ENCODE measurements at regions not wholly inside any gene's neighbourhood (a gene's known extent, or its start where the extent isn't known, plus 50 kb on each side); places are given as distances from the start of the nearest gene placed in this dataset.

DNA sequence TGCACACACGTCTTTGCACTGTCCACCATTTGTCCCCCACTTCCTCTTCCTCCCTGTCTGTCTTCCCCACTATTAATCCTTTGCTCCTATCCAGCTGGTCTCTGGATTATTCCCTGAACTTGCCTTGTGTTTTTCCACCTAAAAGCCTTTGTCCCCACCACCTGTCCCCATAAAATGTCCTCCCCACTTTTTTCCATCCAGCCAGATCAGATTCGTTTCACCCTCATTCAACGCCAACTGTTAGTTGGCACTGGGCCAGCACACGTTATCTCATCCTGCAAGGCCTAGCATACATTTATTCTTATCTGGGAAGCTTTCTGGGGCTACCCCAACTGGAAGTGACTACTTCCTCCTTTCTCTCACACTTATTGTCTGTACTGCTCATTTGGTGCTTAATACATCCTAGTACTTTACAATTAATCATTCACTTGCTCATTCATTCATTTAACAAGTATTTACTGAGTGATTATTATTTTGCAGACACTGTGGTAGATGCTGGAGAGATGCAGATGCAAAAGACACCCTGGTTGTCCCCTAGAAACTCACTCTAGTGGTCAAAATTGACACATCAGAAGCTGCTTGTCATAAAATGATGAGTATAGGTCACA lies 96.2 kb downstream of the RASSF10 start:
- DNase-seq: peak in 1 of 2 experiments; percentile 31

DNA sequence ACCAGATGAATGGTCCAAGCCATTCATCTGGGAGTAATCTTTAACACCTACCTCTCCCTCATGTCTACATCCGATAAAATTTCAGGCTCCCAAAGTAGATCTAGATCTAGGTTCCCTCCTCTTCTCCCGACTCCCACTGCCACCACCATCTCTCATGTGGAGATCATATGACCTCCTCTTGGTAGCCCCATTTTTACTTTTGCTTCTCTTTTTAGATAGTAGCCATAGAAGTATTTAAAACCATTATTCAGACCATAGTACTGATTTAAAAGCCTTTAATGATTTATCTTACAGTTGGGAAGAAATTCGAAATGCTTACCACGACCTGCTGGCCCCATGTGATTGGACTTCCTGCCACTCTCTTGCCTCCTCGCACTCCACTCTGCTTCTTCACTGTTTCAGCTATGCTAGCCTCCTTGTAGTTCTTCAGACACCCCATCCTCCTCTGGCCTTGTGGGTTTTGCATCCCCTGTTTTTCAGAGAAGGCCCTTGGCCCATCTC lies 98.5 kb downstream of the RASSF10 start:
- no peak for DNase-seq

DNA sequence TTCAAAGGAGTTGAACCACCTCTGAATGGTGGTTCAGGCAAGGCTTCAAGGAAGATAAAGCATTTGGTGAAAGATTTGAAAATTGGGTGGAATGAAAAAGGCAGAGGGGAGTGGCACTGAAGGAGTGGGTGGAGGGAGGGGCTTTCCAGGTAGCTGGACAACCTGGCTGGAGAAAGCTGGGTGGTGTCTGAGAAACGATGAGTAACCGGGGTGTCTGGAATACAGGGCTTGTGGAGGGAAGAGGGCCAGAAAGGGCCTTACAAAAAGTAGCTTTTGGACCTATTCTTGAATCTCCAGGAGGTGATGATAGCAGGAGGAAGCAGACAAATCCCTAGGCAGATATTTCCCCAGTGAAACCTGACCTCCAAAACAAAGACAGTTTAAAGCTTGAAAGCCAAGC lies 99.3 kb downstream of the RASSF10 start:
- DNase-seq: no peak

DNA sequence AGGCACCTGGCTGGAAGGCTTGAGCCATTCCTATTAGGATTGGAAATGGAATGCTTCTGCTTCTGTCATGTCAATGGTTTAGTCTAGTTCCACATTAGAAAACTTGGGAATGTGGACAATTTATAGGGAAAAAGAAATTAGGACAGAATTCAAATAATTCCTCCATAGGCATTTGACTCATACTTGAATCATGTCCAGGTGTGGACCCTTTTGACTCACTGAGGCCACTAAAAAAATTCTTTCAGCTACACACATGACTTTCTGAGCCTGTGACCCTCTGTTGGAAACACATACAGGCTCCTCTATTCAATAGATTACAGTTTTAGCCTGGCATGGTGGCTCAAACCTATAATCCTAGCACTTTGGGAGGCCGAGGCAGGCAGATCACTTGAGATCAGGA lies 100.5 kb downstream of the RASSF10 start:
- DNase-seq: no peak

DNA sequence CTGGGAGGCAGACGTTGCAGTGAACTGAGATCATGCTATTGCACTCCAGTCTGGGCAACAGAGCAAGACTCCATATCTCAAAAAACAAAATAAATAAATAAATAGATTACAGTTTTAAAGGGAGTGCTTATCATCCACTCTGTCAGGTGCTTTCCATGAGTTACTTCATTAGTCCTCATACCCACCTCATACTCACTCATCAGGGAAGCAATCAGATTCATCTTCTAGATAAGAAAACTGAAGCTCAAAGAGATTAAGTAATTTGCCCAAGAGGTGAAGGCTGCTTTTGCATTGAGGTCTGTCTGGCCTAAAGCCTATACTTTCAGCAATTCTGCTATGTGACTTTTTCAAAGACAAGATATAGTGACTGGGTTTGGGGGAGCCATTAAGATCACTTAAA lies 101.0 kb downstream of the RASSF10 start:
- DNase-seq: no peak

DNA sequence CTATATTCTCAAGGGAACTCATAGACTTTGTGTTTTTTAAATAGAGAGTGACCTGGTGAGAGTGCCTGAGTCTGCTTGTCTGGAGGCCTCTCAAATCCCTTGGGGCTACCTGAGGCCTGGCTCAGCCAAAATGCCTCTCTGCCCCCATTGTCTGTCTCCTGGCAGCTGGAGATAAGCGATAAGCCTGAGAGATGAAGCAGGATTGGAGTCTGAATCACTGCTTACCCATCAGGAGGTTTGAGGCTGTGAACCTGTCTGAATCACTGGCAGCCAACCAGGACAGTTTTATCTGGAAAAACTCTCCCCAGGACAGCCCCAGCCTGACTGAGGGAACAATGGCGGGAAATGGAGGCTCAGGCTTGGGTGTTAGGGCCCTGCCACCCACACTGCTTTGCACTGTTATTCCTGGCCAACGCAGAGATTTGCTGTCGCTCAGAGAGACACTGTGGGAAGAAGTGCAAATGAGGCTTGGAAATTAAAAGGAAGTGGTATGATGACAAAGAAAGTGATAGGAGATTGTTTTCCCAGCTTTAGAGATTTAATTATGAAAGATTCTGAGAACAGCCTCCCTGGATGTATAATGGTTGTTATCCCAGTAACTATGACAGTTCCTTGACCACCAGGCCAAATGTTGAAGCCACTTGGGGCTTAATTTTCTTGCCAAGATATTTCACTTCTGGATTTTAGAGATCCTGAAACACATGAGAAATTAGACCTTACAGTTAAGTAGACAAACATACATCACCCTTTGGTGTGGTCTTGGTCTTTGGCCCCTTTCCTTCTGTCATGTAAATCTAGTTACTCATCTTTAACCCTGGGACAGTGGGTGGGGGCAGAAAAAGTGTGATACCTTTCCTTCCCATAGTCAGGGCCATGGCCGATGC lies 102.1 kb downstream of the RASSF10 start:
- DNase-seq: no peak

DNA sequence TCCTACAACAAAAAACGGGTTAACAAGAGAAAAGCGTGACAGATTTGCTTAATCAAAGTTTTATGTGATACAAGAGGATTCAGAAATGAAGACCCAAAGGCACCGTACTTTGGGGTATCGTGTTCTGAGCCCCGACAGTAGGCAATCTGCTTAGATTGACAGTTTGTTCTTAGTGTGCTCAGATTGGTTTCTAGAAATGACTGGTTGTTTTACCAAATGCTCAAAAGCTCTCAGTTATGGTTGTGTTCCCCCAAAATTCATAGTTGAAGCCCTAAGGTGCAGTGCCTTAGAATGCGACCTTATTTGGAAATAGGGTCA lies 102.7 kb downstream of the RASSF10 start:
- DNase-seq: no peak

DNA sequence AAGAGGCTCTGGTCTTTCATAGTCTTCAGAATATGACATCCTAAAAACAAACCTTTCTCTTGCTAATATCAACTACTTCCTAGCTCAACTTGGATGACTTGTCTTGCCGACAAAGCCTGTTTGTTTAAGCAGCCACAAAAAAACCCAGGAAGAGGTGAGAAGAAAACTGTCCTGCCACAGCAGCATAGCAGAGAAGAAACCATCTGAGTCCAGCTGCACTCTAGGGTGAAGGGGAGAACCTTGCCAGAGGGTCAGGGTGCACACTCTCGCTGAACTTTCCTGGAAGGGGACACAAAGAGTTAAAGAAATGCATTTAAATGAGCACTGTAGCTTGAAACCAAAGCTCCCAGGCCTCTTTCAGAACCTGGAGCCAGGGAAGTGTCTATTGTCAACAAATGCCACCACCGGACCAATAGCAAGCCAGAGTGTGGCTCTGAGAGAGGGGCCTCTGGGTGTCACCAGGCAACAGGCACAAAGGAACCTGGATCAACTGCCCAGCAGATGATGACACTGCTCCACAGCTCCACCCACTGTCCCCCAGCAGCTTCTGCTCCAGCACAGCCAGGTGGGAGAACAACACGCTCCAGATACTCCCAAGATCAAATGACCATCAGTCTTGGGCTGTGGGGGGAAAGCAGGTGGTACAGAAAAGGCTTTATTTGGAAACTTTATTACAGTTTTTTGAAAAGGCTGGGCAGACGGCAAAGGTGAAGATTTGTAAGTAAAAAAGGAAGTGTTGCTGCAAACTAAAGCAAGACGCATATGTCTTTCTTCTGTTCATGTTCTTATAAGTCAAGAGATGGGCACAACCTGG lies 105.7 kb downstream of the RASSF10 start:
- peak; percentile 95 to 96 for DNase-seq

DNA sequence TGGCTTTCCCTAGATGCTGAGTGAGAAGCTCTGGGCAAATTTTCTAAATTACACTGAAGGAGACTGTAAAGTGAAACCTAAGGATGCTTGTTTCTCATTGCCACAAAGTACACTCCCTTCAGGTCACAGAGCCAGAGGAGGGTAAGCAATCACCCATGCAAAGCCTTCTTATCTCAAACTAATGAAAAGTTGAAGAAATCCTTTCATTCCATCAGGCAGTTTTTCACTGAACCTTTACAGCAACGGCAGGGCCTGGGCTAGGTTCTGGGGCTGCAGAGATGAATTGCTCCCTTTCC lies 106.2 kb downstream of the RASSF10 start:
- DNase-seq: no peak

DNA sequence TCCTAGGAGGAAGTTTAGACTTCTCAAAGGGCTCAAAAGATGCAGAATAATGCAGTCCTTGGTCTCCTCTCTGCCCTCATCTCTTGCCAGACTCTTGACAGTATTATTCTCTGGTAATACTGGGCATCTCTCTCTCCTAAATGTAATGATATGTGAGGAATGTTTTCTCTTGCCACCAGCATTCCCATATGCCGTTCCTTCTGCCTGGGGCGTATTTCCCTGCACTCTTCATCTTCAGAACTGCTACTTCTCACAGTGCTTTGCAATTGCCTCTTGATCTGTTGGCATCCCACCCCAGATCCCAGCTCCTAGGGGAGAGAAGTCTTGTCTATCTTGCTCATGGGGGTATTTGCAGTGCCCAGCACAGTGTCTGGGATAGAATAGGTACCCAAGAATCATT lies 107.4 kb downstream of the RASSF10 start:
- DNase-seq: no peak

DNA sequence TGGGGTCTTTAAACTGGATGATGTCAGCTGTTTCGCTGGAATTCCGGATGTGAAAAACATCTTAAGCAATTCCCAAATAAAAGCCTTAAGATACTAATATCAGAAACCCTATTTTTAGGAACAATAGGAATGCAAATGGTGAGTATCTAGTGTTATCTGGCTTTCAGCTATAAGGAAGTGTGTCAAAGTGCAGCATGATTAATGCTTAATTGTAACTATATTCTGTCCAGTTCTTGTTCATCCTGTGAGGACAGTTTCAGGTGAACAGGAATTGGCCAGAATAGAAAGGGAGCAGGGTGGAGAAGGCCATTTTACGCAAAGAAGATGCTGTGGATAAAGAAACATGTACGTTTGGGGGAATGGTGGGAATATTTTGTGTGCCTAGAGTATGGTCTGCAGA lies 108.2 kb downstream of the RASSF10 start:
- DNase-seq: no peak

DNA sequence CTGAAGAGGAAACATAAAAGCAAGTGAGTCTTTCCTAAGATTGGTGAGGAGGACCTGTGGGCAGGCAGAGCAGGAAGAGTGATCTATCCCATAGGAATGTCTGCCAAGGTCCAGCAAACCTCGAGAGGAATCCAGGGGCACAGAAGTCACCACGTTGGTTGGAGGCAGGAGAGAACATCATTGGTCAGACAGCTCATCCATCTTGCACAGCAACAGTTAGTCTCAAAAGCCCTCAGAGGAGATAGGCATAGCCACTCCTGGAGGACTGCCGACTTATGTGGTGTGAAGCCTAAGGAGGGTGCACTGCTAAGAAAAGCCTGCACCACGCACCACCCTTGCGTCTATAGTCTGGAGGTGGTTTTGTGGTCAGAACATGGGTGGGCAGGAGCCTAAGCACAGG lies 109.1 kb downstream of the RASSF10 start:
- DNase-seq: no peak

DNA sequence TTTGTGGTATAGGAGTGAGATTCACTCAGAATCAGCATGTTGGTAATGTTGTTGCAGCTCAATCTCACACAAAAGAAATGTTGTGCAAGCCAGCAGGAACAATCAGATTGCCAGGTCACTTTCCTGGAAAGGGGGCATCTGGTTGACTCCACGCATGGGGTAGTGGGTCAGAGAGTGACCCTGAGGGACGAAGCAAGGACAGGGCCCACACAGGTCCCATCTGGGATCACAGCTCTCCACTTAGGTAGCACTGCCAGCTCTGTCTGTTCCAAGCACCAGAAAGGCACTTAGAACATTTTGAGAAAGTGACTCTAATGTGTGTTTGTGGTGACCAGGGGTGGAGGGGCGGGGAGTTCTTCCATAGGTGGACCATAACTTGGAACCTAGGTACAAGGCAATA lies 109.5 kb downstream of the RASSF10 start:
- no peak for DNase-seq

DNA sequence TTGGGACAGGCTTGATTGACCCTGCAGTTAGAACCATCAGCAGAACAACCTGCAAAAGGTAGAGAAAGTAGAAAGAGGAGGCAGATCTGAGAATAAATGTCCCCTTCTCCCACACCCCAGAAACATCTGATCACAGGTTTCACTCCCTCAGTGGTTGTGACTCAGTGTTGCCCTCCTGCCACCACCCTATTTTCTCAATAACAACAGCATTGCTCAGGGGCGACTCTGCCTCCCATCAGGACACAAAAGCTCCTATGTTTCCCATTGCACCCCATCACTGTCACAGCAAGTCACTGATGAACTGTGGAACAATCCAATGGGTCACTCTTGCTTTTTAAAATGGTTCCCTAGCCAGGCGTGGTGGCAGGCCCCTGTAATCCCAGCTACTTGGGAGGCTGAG lies 110.2 kb downstream of the RASSF10 start:
- DNase-seq: no peak

DNA sequence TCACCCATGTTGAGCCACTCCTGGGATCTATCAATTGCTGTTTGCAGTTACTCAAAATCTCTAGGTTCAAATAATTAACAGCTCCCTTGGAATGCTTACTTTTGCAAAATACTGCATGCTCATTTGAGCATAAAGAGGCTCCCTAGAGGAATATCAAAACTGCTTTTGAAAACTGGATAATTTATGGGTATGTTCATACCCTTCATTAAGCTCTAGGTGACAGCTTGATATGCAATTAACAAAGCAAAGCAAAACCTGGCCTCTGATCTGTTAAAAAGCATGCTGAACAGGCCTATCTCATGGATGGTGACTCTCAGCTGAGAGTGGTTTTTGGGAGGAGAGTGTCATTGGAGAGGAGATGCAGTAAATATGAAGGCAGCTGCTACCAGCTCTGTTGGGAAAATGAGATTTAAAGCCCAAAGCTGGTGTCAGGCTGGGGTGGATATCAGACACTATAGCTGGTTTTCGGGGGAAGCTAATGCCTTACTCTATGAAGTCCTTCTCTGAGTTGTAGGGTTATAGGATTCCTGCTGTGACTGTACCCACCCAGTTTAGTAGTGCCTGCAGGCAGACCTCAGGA lies 110.9 kb downstream of the RASSF10 start:
- no peak for DNase-seq

DNA sequence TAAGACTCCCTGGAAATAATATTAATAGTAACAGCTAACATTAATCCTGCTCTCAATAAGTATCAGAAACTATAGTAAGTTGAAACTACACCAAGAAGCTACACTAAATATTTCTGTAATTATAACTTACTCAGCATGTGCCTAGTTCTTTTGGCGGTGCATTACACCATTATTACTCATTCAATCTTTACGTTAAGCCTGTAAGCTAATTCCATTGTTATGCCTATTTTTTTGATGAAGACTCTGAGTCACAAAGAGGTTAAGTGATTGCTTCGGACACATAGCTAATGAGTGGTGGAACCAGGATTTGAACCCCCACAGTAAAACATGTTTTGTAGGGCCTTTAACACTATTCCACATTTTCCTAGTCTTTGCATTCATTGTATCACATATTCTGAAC lies 111.6 kb downstream of the RASSF10 start:
- no peak for DNase-seq

DNA sequence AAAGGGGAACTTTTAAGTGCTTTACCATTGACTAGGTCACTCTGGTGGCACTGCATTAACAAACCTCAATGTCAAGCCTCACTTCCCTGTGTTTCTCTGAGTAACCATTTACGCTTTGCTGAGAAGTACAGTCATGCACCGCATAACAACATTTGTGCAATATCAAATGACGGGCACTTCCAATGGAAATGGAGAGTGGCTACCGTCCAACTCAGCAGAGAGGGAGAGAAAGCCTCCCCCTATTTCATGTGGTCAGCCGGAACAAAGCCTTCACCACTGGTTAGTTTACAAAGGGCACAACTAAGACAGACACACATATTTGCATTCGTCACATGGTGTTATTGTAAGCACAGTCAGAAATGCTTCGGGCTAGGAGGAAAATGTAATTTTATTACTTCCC lies 117.3 kb downstream of the RASSF10 start:
- DNase-seq: peak; percentile 75 to 85

DNA sequence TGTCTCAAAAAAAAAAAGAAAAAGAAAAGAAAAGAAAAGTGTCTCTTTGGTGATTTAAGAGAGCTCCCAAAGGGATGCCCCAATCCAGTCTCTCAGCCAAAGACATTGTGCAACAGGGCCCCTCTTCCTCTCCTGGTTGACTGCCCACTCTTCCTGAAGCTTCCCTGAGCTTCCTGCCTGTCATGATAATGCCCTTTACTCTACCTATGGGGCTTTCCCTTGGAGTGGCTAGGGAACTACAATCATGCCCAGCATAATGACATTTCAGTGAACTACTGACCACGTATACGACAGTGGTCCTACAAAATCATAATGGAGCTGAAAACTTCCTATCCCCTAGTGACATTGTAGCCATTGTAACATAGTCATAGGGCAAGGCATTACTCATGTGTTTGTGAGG lies 118.0 kb downstream of the RASSF10 start:
- no peak for DNase-seq

DNA sequence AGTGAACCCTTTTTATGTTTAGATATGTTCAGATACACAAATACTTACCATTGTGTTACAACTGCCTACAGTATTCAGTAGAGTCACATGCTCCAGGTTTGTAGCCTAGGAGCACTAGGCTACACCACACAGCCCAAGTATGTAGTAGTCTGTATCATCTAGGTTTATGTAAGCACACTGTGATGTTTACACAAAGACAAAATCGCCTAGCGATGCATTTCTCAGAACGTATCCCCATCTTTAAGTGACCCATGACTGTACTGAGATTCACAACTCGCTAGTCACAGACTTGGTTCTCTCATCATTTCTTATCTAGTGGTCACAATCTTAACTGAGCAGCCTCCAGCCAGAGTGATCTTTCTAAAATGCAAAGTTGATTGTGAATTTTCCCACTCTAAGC lies 119.2 kb downstream of the RASSF10 start:
- DNase-seq: no peak

DNA sequence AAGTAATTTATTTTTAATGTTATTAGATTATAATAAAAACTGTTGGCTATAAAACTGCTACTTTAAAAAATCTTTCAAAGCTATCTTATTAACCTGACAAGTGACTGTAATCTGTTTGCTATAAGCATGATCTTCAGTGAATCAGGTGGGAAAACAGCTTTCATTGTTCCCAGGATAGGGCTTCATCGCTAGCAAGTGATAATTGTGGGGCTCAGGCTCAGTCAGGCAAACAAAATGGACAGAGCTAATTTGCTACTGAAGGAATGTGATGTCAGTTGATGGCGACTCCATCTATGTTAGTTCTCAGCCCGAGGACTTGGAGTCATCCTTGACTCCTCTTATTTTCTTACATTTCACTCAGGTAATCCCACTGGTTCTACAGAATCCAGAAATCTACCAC lies 125.0 kb downstream of the RASSF10 start:
- DNase-seq: peak; percentile 7 to 45

DNA sequence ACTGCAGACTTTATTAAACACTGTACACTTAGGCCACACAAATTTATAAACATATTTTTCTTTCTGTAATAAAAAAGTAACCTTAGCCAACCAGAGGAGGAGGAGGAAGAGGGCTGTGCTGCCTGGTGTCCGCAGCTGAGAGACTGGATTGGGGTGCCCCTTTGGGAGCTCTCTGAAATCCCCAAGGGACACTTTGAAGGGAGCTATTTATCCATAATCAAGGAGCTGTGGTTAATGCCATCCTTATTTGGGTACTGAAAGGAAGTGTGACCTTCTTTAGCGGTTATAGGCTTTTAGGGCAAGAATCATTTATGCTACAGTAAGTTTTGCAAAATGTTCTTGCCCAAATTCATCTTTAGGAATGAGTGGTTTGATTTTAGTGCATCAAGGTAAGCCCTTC lies 125.8 kb downstream of the RASSF10 start:
- DNase-seq: peak; percentile 87 to 88

DNA sequence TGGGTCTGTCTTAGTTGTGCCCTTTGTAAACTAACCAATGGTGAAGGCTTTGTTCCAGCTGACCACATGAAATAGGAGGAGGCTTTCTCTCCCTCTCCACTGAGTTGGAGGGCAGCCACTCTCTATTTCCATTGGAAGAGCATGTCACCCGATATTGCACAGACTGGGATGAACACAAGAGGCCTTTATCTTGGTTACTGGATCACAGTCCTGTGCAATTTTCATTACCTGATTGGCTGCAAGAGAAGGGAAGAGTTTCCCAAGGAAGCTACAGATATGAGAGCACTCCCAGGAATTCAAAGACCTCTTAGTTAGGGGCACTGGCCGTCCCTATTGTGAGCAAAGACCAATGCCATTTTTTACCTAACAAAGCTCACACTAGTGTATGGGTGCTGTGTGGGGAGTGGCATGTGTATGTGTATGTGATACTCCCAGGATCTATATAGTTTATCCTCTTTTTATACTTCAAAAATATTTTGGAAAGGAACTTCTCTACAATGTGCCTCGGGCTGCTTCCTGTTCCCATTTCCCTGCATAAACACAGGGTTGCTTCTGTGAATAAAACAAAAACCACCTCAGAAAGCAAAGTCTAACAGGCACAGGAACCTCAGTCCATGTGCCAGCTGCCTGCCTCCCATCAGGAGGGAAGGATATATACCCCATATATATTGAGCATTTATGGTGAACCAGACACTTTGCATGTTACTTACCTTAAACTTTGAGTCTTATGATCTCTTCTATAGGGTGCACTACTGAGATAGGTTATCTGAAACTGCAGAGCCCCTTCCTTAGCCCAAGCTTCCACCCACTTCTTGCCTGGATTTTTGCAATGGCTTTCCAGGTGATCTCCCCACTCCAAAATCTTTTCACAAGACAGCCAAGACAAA lies 126.5 kb downstream of the RASSF10 start:
- DNase-seq: peak; percentile 97 to 99

DNA sequence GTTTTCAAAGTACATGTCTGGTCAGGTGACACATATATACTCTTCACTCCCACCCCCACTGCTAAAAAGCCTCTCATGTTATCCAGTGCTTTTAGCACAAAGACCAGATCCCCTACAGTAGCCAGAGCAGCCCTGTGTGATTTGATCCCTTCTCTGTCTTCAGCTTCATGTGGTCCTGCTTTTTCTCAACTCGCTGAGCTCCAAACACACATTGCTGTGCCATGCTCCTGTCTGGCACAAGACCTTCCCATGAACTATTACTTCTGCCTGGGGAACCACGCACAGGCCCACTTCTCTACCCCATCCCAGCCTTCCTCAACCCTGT lies 127.1 kb downstream of the RASSF10 start:
- DNase-seq: no peak

Data from NCI-H526 (cell line).